A549 (cell line): ENCODE measurements at regions not wholly inside any gene's neighbourhood (a gene's known extent, or its start where the extent isn't known, plus 50 kb on each side); places are given as distances from the start of the nearest gene placed in this dataset.

ENCODE experiments used
- ATAC-seq, 2 experiments: fragments of 200-7000 bp in 1 of 2; fragments of >200 bp in 1 of 2; cut with Nextera tagmentation in 1 of 2; cut with Tn5 transposase in 1 of 2; 3 replicates each; pipeline versions ENCODE4 v1.8.0 to v1.9.1; 2018 to 2020; ENCODE audit warnings: mild to moderate bottlenecking in 1 of 2, moderate library complexity in 1 of 2
- CTCF ChIA-PET: fragments of 300-600 bp; sonication (Branson Sonifier 250); formaldehyde crosslinking; extraction: SDS; loops from one replicate; lab custom pipeline; 2021; ENCODE audit warnings: antibody characterized with exemption, inconsistent platforms; lab: Yijun Ruan, JAX
- POLR2A ChIA-PET: fragments of 350-600 bp; formaldehyde crosslinking; extraction: SDS; loops from one replicate; lab custom pipeline; 2021; ENCODE audit warnings: antibody characterized with exemption, inconsistent platforms; lab: Yijun Ruan, JAX
- DNase-seq, 2 experiments: peaks; one replicate each; pipeline versions ENCODE4 v3.0.0 to v3.0.0-alpha.2; 2011 to 2016; ENCODE audit warnings: low read depth in 1 of 2, low spot score in 1 of 2
- FAIRE-seq: peaks from 2 replicates; lab custom pipeline; 2011; peaks lifted over from hg19 to GRCh38; lab: Jason Lieb, UNC
- H3K27ac ChIP-seq, 2 experiments: fragments of >200 bp; sonication (Bioruptor Twin); formaldehyde crosslinking; 3 replicates each; pipeline ENCODE4 v1.5.1; 2016 to 2017
- H3K4me1 ChIP-seq: fragments of >200 bp; sonication (Bioruptor Twin); formaldehyde crosslinking; 3 replicates; pipeline ENCODE4 v1.6.1; 2016
- H3K4me2 ChIP-seq: fragments of >200 bp; sonication (Bioruptor Twin); formaldehyde crosslinking; 3 replicates; pipeline ENCODE4 v1.6.1; 2016
- H3K4me3 ChIP-seq: fragments of >200 bp; sonication (Bioruptor Twin); formaldehyde crosslinking; 3 replicates; pipeline ENCODE4 v1.5.1; 2016
- H3K9me3 ChIP-seq: fragments of >200 bp; sonication (Bioruptor Twin); formaldehyde crosslinking; 3 replicates; pipeline ENCODE4 v1.6.1; 2016
- BHLHE40 ChIP-seq: IDR thresholded peaks from 2 replicates; pipeline ENCODE4 v1.6.1; 2012; ENCODE audit warnings: low read depth, low read length, inconsistent platforms
- CHD4 ChIP-seq: fragments of 200-600 bp; sonication (generic); IDR thresholded peaks from 2 replicates; pipeline ENCODE4 v1.6.1; 2016; ENCODE audit warnings: antibody characterized with exemption, mild to moderate bottlenecking, borderline replicate concordance
- CTCF ChIP-seq: fragments of >200 bp; sonication (Bioruptor Twin); formaldehyde crosslinking; IDR thresholded peaks from 3 replicates; pipeline ENCODE4 v1.5.1; 2016
- E2F6 ChIP-seq: IDR thresholded peaks from 2 replicates; pipeline ENCODE4 v1.6.1; 2012; ENCODE audit warnings: low read depth, borderline replicate concordance
- ELK1 ChIP-seq: fragments of 150-350 bp; IDR thresholded peaks from 2 replicates; pipeline ENCODE4 v1.6.1; 2014; ENCODE audit warnings: low read depth, mild to moderate bottlenecking, low read length
- ESRRA ChIP-seq: fragments of 150-350 bp; IDR thresholded peaks from 2 replicates; pipeline ENCODE4 v1.6.1; 2014; ENCODE audit warnings: mild to moderate bottlenecking, low read length, borderline replicate concordance
- FOSL2 ChIP-seq, 2 experiments: fragments of 450-650 bp in 1 of 2; fragments of >200 bp in 1 of 2; sonication (Bioruptor Twin) in 1 of 2; formaldehyde crosslinking; IDR thresholded peaks; 2 replicates each; pipeline versions ENCODE4 v1.5.0 to v1.6.1; 2016 to 2020; ENCODE audit warnings: mild to moderate bottlenecking in 1 of 2, moderate library complexity in 1 of 2
- FOXS1 ChIP-seq: fragments of 250-450 bp; sonication (Bioruptor Pico); IDR thresholded peaks from 2 replicates; pipeline ENCODE4 v1.5.0; 2020; ENCODE audit warnings: mild to moderate bottlenecking, moderate library complexity
- GATA3 ChIP-seq: IDR thresholded peaks from 2 replicates; pipeline ENCODE4 v1.6.1; 2012; ENCODE audit warnings: borderline replicate concordance
- HDAC2 ChIP-seq: fragments of 200-600 bp; sonication (generic); IDR thresholded peaks from 2 replicates; pipeline ENCODE4 v1.6.1; 2016
- HES2 ChIP-seq: fragments of >200 bp; sonication (Bioruptor Twin); formaldehyde crosslinking; IDR thresholded peaks from 2 replicates; pipeline ENCODE4 v1.6.1; 2016
- HEYL ChIP-seq: fragments of 250-450 bp; sonication (Bioruptor Pico); IDR thresholded peaks from 2 replicates; pipeline ENCODE4 v1.8.0; 2021; ENCODE audit warnings: mild to moderate bottlenecking, moderate library complexity
- HMGXB4 ChIP-seq: fragments of 250-450 bp; sonication (Bioruptor Pico); IDR thresholded peaks from 2 replicates; pipeline ENCODE4 v1.5.0; 2021; ENCODE audit warnings: mild to moderate bottlenecking, moderate library complexity, borderline replicate concordance
- HOXB5 ChIP-seq: fragments of 250-450 bp; sonication (Bioruptor Pico); IDR thresholded peaks from 2 replicates; pipeline ENCODE4 v1.5.0; 2020; ENCODE audit warnings: mild to moderate bottlenecking, moderate library complexity
- JUN ChIP-seq, 2 experiments: fragments of >200 bp; sonication (Bioruptor Twin); formaldehyde crosslinking; IDR thresholded peaks; 2 replicates in 1 of 2; 3 replicates in 1 of 2; pipeline ENCODE4 v1.6.1; 2016 to 2017
- KDM1A ChIP-seq: fragments of 200-600 bp; sonication (generic); IDR thresholded peaks from 2 replicates; pipeline ENCODE4 v1.6.1; 2016; ENCODE audit warnings: low read depth, mild to moderate bottlenecking
- MAX ChIP-seq: IDR thresholded peaks from 2 replicates; pipeline ENCODE4 v1.6.1; 2012
- MAZ ChIP-seq: fragments of 150-350 bp; IDR thresholded peaks from 2 replicates; pipeline ENCODE4 v1.6.1; 2014; ENCODE audit warnings: antibody characterized with exemption, low read depth, low read length, borderline replicate concordance
- MYC ChIP-seq: IDR thresholded peaks from 2 replicates; pipeline ENCODE4 v1.6.1; 2012; ENCODE audit warnings: mild to moderate bottlenecking, inconsistent platforms, low read length, improper control_type of control experiment, borderline replicate concordance
- NPAS2 ChIP-seq: fragments of 250-450 bp; sonication (Bioruptor Pico); IDR thresholded peaks from 2 replicates; pipeline ENCODE4 v1.8.0; 2022; ENCODE audit warnings: mild to moderate bottlenecking, moderate library complexity, borderline replicate concordance
- PHF8 ChIP-seq: fragments of 200-600 bp; sonication (generic); IDR thresholded peaks from 2 replicates; pipeline ENCODE4 v1.6.1; 2016; ENCODE audit warnings: low read depth, mild to moderate bottlenecking, antibody characterized with exemption, moderate library complexity, borderline replicate concordance
- POLR2A ChIP-seq: IDR thresholded peaks from 2 replicates; pipeline ENCODE4 v1.6.1; 2012; ENCODE audit warnings: mild to moderate bottlenecking, low read length
- POLR2AphosphoS2 ChIP-seq: conservative IDR thresholded peaks from 2 replicates; pipeline ENCODE4 v1.6.1; 2012; ENCODE audit warnings: low read length, improper control_type of control experiment, inconsistent platforms
- RAD21 ChIP-seq, 2 experiments: fragments of >200 bp in 1 of 2; sonication (Bioruptor Twin) in 1 of 2; formaldehyde crosslinking in 1 of 2; IDR thresholded peaks in 1 of 2; conservative IDR thresholded peaks in 1 of 2; 2 replicates in 1 of 2; 3 replicates in 1 of 2; pipeline ENCODE4 v1.6.1; 2012 to 2018; ENCODE audit warnings: inconsistent platforms in 1 of 2
- RCOR1 ChIP-seq: fragments of 150-350 bp; IDR thresholded peaks from 2 replicates; pipeline ENCODE4 v1.6.1; 2014; ENCODE audit warnings: antibody characterized with exemption, low read length, low read depth
- TFCP2L1 ChIP-seq: fragments of 250-450 bp; sonication (Bioruptor Pico); IDR thresholded peaks from 2 replicates; pipeline ENCODE4 v1.5.0; 2021; ENCODE audit warnings: mild to moderate bottlenecking
- ZC3H11A ChIP-seq: fragments of 450-650 bp; IDR thresholded peaks from 2 replicates; pipeline ENCODE4 v1.6.1; 2014; ENCODE audit warnings: antibody characterized with exemption, mild to moderate bottlenecking
- ZNF302 ChIP-seq: fragments of 250-450 bp; sonication (Bioruptor Pico); IDR thresholded peaks from 2 replicates; pipeline ENCODE4 v1.9.0; 2021; ENCODE audit warnings: inconsistent platforms, mild to moderate bottlenecking, moderate library complexity
- ZSCAN20 ChIP-seq: fragments of 250-450 bp; sonication (Bioruptor Pico); IDR thresholded peaks from 2 replicates; pipeline ENCODE4 v1.8.0; 2022; ENCODE audit warnings: mild to moderate bottlenecking, moderate library complexity
- WGBS: methylation state at CpG from one replicate; pipeline ENCODE4 v1.1.6; 2017; ENCODE audit errors: missing lambda C conversion rate; 5-methylcytosine and 5-hydroxymethylcytosine counted together

- H3K4me3 ChIP-seq, result no peak overlapping the region
- ChIA-PET CTCF (interaction anchor here (1.4 to 1.7 kb wide), 2 partner anchors 13 to 17 kb away, joined by 3 to 5 read pairs; no protein-coding TSS in a partner anchor), POLR2A (no interaction called here)
- DNase-seq, result no peak
- no peak for FAIRE-seq
- ATAC-seq, result no peak
- H3K4me1 ChIP-seq, result no peaks in the 10 kb centered on the region
- TF ChIP-seq ZSCAN20 (CRISPR knock-in tag), result no peak
- no peak for TF ChIP-seq HES2
- TF ChIP-seq FOSL2 (IDR thresholded peaks at IDR 0.05), result no peak
- TF ChIP-seq FOSL2 (CRISPR knock-in tag; IDR thresholded peaks at IDR 0.05), result no peak
- no peak for TF ChIP-seq POLR2A
- no peak for TF ChIP-seq CTCF
- no peak for TF ChIP-seq NPAS2 (CRISPR knock-in tag)
- TF ChIP-seq BHLHE40, result no peak
- no peak for TF ChIP-seq E2F6
- TF ChIP-seq HOXB5 (CRISPR knock-in tag), result no peak
- no peak for TF ChIP-seq MAX
- no peak for TF ChIP-seq TFCP2L1
- TF ChIP-seq RCOR1, result no peak
- TF ChIP-seq ELK1, result no peak
- no peak for TF ChIP-seq HDAC2
- no peak for TF ChIP-seq GATA3
- TF ChIP-seq POLR2AphosphoS2, result no peak
- TF ChIP-seq MAZ, result no peak
- H3K27ac ChIP-seq, result no peak overlapping the region
- H3K9me3 ChIP-seq, result no peaks in the 10 kb centered on the region
- no peak overlapping the region for H3K4me2 ChIP-seq
Observed at GRCh38 chr2:111685342-111685741, 198.7 kb downstream of the ANAPC1 start.

GRCh38 chr2:111686994-111687393 lies 197.0 kb downstream of the ANAPC1 start:
- DNase-seq, result no peak
- no peak for ATAC-seq
- POLR2A ChIA-PET, result no interaction called here
- Histone ChIP-seq H3K4me2 (no peak overlapping the region), H3K4me3 (no peak overlapping the region), H3K9me3 (no peaks in the 10 kb centered on the region), H3K4me1 (no peaks in the 10 kb centered on the region), H3K27ac (no peak overlapping the region)
- FAIRE-seq, result no peak
- no peak for TF ChIP-seq FOXS1
- no peak for TF ChIP-seq RAD21 (conservative IDR thresholded peaks at IDR 0.05 in 1 of 2, IDR thresholded peaks at IDR 0.05 in 1 of 2)
- TF ChIP-seq CHD4, result no peak
- no peak for TF ChIP-seq MAZ
- TF ChIP-seq HES2, result no peak
- no peak for TF ChIP-seq HMGXB4
- TF ChIP-seq PHF8, result no peak
- no peak for TF ChIP-seq ZC3H11A
- no peak for TF ChIP-seq HOXB5 (CRISPR knock-in tag)
- no peak for TF ChIP-seq ZNF302 (CRISPR knock-in tag)
- TF ChIP-seq HEYL, result no peak
- no peak for TF ChIP-seq JUN (IDR thresholded peaks at IDR 0.05)
- TF ChIP-seq KDM1A, result no peak
- no peak for TF ChIP-seq MYC
- TF ChIP-seq ESRRA, result no peak
- no peak for TF ChIP-seq TFCP2L1
- CTCF ChIA-PET, result no interaction called here
- 81% methylated on average over 4 of the region's 4 CpGs for WGBS
